ENCODE measurements at regions not wholly inside any gene's neighbourhood (a gene's known extent, or its start where the extent isn't known, plus 50 kb on each side); places are given as distances from the start of the nearest gene placed in this dataset.
"Not testable (repeated sequence)": the region's sequence is repeated elsewhere in the genome, so short reads cannot be mapped to it uniquely, and the experiment has no call there.

DNA sequence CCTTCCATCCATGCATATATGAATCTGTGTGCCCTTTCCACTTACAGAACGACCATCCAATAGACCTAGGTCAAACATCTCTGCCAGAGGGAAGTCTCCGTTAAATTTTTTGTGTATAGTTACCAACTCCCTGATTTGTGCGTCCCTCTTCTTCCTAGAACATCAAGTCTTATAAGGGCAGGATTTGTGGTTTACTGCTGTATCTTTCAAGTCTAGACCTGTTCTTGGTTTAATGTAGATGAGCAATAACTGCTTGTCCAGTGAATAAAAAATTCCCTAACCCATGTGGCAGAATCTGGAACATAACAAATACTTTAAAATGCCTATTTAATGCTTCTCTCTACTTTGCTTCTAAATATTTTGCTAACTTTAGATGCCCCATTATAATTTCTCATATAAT is 988.8 kb downstream of the RAPGEF2 start:
- Histone ChIP-seq H2AFZ (ENCODE audit: low read depth, low read length) (no peak overlapping the region), H3K9me3 (ENCODE audit: insufficient read depth, low read length, severe bottlenecking) (no peaks in the 10 kb centered on the region), H3K79me2 (ENCODE audit: insufficient read depth, low read length) (no peaks in the 10 kb centered on the region), H3K27me3 (ENCODE audit: insufficient read depth, low read length, poor library complexity) (no peaks in the 10 kb centered on the region), H4K20me1 (ENCODE audit: insufficient read depth, low read length) (no peaks in the 10 kb centered on the region), H3K9ac (ENCODE audit: low read depth, low read length) (no peak overlapping the region), H3K4me2 (ENCODE audit: insufficient read depth, low read length) (no peak overlapping the region), H3K4me3 (ENCODE audit: low read depth in 1 of 2, low read length in 2 of 2) (no peak overlapping the region), H3K36me3 (ENCODE audit: insufficient read depth, low read length) (no peaks in the 10 kb centered on the region), H3K4me1 (ENCODE audit: insufficient read depth, low read length) (no peaks in the 10 kb centered on the region), H3K27ac (ENCODE audit: low read length) (no peak overlapping the region)
- no peak for ATAC-seq (ENCODE audit: insufficient read depth, low read depth)
- TF ChIP-seq, protein P1, sequence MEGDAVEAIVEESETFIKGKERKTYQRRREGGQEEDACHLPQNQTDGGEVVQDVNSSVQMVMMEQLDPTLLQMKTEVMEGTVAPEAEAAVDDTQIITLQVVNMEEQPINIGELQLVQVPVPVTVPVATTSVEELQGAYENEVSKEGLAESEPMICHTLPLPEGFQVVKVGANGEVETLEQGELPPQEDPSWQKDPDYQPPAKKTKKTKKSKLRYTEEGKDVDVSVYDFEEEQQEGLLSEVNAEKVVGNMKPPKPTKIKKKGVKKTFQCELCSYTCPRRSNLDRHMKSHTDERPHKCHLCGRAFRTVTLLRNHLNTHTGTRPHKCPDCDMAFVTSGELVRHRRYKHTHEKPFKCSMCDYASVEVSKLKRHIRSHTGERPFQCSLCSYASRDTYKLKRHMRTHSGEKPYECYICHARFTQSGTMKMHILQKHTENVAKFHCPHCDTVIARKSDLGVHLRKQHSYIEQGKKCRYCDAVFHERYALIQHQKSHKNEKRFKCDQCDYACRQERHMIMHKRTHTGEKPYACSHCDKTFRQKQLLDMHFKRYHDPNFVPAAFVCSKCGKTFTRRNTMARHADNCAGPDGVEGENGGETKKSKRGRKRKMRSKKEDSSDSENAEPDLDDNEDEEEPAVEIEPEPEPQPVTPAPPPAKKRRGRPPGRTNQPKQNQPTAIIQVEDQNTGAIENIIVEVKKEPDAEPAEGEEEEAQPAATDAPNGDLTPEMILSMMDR (IDR thresholded peaks at IDR 0.05; ENCODE audit: borderline replicate concordance, extremely low read depth, low read length, poor library complexity, severe bottlenecking): no peak
- no peak for TF ChIP-seq EZH2 (IDR thresholded peaks at IDR 0.05; ENCODE audit: borderline replicate concordance, low read depth, low read length, severe bottlenecking)
- no peak for DNase-seq

DNA sequence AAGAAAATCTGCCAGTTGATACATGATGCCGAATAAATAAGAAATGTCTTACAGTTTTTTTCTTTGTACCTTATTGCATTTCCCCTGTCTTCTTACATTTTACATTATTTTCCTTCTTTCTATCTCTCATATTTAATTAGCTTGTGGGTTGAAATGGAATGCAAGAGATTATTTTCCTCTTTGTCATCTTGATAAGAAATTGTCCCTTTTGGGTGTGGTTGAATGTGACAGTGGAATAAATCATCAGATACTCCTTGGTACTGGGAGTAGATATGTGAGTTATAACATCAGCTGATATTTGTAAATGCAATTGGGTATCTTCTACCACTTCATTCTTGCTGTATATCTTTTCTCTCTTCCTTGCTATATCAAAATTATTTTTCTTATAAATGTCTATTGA is 997.4 kb downstream of the RAPGEF2 start:
- H3K9ac ChIP-seq (ENCODE audit: low read depth, low read length): no peak overlapping the region
- TF ChIP-seq, protein P1 (IDR thresholded peaks at IDR 0.05; ENCODE audit: borderline replicate concordance, extremely low read depth, low read length, poor library complexity, severe bottlenecking): no peak
- no peak for TF ChIP-seq EZH2 (IDR thresholded peaks at IDR 0.05; ENCODE audit: borderline replicate concordance, low read depth, low read length, severe bottlenecking)
- DNase-seq: no peak

DNA sequence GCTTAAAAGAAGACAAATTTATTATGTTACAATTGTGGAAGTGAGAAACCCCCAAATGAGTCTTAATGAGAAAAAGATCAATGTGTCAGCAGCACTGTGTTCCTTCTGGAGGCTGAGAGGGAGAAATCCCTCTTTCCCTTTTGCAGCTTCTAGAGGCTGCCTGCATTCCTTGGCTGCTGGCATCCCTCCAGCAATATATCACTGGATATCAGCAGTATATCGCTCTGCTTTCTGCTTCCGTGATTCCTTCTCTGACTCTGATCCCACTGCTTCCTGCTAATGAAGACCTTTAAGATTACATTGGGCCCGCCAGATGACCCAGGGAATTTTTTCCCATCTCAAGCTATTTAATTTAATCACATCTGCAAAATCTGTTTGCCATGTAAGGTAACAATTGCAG is 1008.0 kb downstream of the RAPGEF2 start:
- H3K4me2 ChIP-seq (ENCODE audit: insufficient read depth, low read length): no peak overlapping the region
- no peaks in the 10 kb centered on the region for H3K27me3 ChIP-seq (ENCODE audit: insufficient read depth, low read length, poor library complexity)
- H2AFZ ChIP-seq (ENCODE audit: low read depth, low read length): no peak overlapping the region
- H3K9ac ChIP-seq (ENCODE audit: low read depth, low read length): no peak overlapping the region
- H3K27ac ChIP-seq (ENCODE audit: low read length): no peak overlapping the region
- H4K20me1 ChIP-seq (ENCODE audit: insufficient read depth, low read length): no peaks in the 10 kb centered on the region
- no peak for ATAC-seq (ENCODE audit: insufficient read depth, low read depth)
- H3K36me3 ChIP-seq (ENCODE audit: insufficient read depth, low read length): no peaks in the 10 kb centered on the region
- no peak for TF ChIP-seq EZH2 (IDR thresholded peaks at IDR 0.05; ENCODE audit: borderline replicate concordance, low read depth, low read length, severe bottlenecking)
- TF ChIP-seq, protein P1 (IDR thresholded peaks at IDR 0.05; ENCODE audit: borderline replicate concordance, extremely low read depth, low read length, poor library complexity, severe bottlenecking): no peak
- H3K9me3 ChIP-seq (ENCODE audit: insufficient read depth, low read length, severe bottlenecking): peaks cover 7% of the 10 kb centered on the region
- H3K79me2 ChIP-seq (ENCODE audit: insufficient read depth, low read length): no peaks in the 10 kb centered on the region
- no peak overlapping the region for H3K4me3 ChIP-seq (ENCODE audit: low read depth in 1 of 2, low read length in 2 of 2)
- DNase-seq: no peak
- H3K4me1 ChIP-seq (ENCODE audit: insufficient read depth, low read length): no peaks in the 10 kb centered on the region

More for the DNA sequence above, 997.4 kb downstream of the RAPGEF2 start:
- Histone ChIP-seq H4K20me1 (ENCODE audit: insufficient read depth, low read length) (no peaks in the 10 kb centered on the region), H3K27me3 (ENCODE audit: insufficient read depth, low read length, poor library complexity) (no peaks in the 10 kb centered on the region), H2AFZ (ENCODE audit: low read depth, low read length) (no peak overlapping the region), H3K36me3 (ENCODE audit: insufficient read depth, low read length) (no peaks in the 10 kb centered on the region), H3K4me1 (ENCODE audit: insufficient read depth, low read length) (no peaks in the 10 kb centered on the region), H3K27ac (ENCODE audit: low read length) (no peak overlapping the region), H3K79me2 (ENCODE audit: insufficient read depth, low read length) (no peaks in the 10 kb centered on the region), H3K4me3 (ENCODE audit: low read depth in 1 of 2, low read length in 2 of 2) (no peak overlapping the region), H3K4me2 (ENCODE audit: insufficient read depth, low read length) (no peak overlapping the region), H3K9me3 (ENCODE audit: insufficient read depth, low read length, severe bottlenecking) (no peaks in the 10 kb centered on the region)
- ATAC-seq (ENCODE audit: insufficient read depth, low read depth): no peak

DNA sequence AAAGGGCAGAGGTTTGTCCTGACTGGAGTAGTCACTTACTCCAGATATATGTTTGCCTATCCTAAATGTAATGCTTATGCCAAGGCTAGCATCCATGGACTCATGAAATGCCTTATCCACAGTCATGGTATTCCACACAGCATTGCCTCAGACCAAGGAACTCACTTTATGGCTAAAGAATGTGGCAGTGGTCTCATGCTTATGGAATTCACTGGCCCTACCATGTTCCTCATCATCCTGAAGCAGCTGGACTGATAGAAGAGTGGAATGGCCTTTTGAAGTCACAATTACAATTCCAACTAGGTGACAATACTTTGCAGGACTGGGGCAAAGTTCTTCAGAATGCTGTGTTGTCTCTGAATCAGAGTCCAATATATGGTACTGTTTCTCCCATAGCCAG is 1014.8 kb downstream of the RAPGEF2 start:
- DNase-seq (no peak), ATAC-seq (ENCODE audit: insufficient read depth, low read depth) (no peak)
- Histone ChIP-seq H3K9me3 (ENCODE audit: insufficient read depth, low read length, severe bottlenecking) (no peaks in the 10 kb centered on the region), H3K27ac (ENCODE audit: low read length) (no peak overlapping the region), H4K20me1 (ENCODE audit: insufficient read depth, low read length) (no peaks in the 10 kb centered on the region), H3K79me2 (ENCODE audit: insufficient read depth, low read length) (no peaks in the 10 kb centered on the region), H3K4me3 (ENCODE audit: low read depth in 1 of 2, low read length in 2 of 2) (no peak overlapping the region), H3K27me3 (ENCODE audit: insufficient read depth, low read length, poor library complexity) (no peaks in the 10 kb centered on the region), H3K36me3 (ENCODE audit: insufficient read depth, low read length) (no peaks in the 10 kb centered on the region), H2AFZ (ENCODE audit: low read depth, low read length) (no peak overlapping the region), H3K9ac (ENCODE audit: low read depth, low read length) (no peak overlapping the region), H3K4me2 (ENCODE audit: insufficient read depth, low read length) (no peak overlapping the region), H3K4me1 (ENCODE audit: insufficient read depth, low read length) (no peaks in the 10 kb centered on the region)
- no peak for TF ChIP-seq EZH2 (IDR thresholded peaks at IDR 0.05; ENCODE audit: borderline replicate concordance, low read depth, low read length, severe bottlenecking)
- TF ChIP-seq, protein P1 (IDR thresholded peaks at IDR 0.05; ENCODE audit: borderline replicate concordance, extremely low read depth, low read length, poor library complexity, severe bottlenecking): no peak

DNA sequence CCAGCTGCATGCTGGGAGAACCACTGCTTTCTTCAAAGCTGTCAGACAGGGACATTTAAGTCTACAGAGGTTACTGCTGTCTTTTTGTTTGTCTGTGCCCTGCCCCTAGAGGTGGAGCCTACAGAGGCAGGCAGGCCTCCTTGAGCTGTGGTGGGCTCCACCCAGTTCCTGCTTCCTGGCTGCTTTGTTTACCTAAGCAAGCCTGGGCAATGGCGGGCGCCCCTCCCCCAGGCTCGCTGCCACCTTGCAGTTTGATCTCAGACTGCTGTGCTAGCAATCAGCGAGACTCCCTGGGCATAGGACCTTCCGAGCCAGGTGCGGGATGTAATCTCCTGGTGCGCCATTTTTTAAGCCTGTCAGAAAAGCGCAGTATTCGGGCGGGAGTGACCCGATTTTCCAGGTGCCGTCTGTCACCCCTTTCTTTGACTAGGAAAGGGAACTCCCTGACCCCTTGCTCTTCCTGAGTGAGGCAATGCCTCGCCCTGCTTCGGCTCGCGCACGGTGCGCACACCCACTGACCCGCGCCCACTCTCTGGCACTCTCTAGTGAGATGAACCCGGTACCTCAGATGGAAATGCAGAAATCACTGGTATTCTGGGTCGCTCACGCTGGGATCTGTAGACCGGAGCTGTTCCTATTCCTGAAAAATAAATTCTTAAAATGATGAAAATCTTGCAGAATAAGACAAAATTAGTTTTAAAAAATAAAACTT is 1022.9 kb downstream of the RAPGEF2 start:
- H3K79me2 ChIP-seq (ENCODE audit: insufficient read depth, low read length); H3K27me3 ChIP-seq (ENCODE audit: insufficient read depth, low read length, poor library complexity); H3K4me2 ChIP-seq (ENCODE audit: insufficient read depth, low read length); H3K4me3 ChIP-seq (ENCODE audit: low read depth in 1 of 2, low read length in 2 of 2); H4K20me1 ChIP-seq (ENCODE audit: insufficient read depth, low read length); H3K9ac ChIP-seq (ENCODE audit: low read depth, low read length); H3K9me3 ChIP-seq (ENCODE audit: insufficient read depth, low read length, severe bottlenecking); H2AFZ ChIP-seq (ENCODE audit: low read depth, low read length); H3K36me3 ChIP-seq (ENCODE audit: insufficient read depth, low read length); ATAC-seq (ENCODE audit: insufficient read depth, low read depth); H3K27ac ChIP-seq (ENCODE audit: low read length); H3K4me1 ChIP-seq (ENCODE audit: insufficient read depth, low read length): not testable (repeated sequence)
- peak; percentile 10 for DNase-seq
